ENCODE measurements at regions not wholly inside any gene's neighbourhood (a gene's known extent, or its start where the extent isn't known, plus 50 kb on each side); places are given as distances from the start of the nearest gene placed in this dataset.

GRCh38 chr1:187146388-187146787, 317.6 kb downstream of the PLA2G4A start:
- TF ChIP-seq, protein P1, sequence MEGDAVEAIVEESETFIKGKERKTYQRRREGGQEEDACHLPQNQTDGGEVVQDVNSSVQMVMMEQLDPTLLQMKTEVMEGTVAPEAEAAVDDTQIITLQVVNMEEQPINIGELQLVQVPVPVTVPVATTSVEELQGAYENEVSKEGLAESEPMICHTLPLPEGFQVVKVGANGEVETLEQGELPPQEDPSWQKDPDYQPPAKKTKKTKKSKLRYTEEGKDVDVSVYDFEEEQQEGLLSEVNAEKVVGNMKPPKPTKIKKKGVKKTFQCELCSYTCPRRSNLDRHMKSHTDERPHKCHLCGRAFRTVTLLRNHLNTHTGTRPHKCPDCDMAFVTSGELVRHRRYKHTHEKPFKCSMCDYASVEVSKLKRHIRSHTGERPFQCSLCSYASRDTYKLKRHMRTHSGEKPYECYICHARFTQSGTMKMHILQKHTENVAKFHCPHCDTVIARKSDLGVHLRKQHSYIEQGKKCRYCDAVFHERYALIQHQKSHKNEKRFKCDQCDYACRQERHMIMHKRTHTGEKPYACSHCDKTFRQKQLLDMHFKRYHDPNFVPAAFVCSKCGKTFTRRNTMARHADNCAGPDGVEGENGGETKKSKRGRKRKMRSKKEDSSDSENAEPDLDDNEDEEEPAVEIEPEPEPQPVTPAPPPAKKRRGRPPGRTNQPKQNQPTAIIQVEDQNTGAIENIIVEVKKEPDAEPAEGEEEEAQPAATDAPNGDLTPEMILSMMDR (IDR thresholded peaks at IDR 0.05; ENCODE audit: low read length, missing control alignments), result no peak
- no peak for DNase-seq (ENCODE audit: low read depth)
- no peak overlapping the region for H3K4me3 ChIP-seq (replicated peaks; ENCODE audit: low read depth, low read length)

- TF ChIP-seq, protein P1 (IDR thresholded peaks at IDR 0.05; ENCODE audit: low read length, missing control alignments), result no peak
- DNase-seq (ENCODE audit: low read depth), result no peak
- no peak overlapping the region for H3K4me3 ChIP-seq (replicated peaks; ENCODE audit: low read depth, low read length)
These were observed 322.8 kb downstream of the PLA2G4A start for GRCh38 chr1:187151555-187151954.

GRCh38 chr1:187153047-187153446, 324.3 kb downstream of the PLA2G4A start:
- TF ChIP-seq, protein P1 (IDR thresholded peaks at IDR 0.05; ENCODE audit: low read length, missing control alignments), result no peak
- DNase-seq (ENCODE audit: low read depth), result no peak
- H3K4me3 ChIP-seq (replicated peaks; ENCODE audit: low read depth, low read length), result no peak overlapping the region

- TF ChIP-seq, protein P1 (IDR thresholded peaks at IDR 0.05; ENCODE audit: low read length, missing control alignments), result no peak
- H3K4me3 ChIP-seq (replicated peaks; ENCODE audit: low read depth, low read length), result no peak overlapping the region
These were observed 328.4 kb downstream of the PLA2G4A start for GRCh38 chr1:187157115-187157514.

GRCh38 chr1:187157552-187157951, 328.8 kb downstream of the PLA2G4A start:
- TF ChIP-seq, protein P1 (IDR thresholded peaks at IDR 0.05; ENCODE audit: low read length, missing control alignments), result no peak
- no peak for DNase-seq (ENCODE audit: low read depth)

More at GRCh38 chr1:187157115-187157514, 328.4 kb downstream of the PLA2G4A start:
- DNase-seq (ENCODE audit: low read depth), result no peak

GRCh38 chr1:187167555-187167954, 338.8 kb downstream of the PLA2G4A start:
- no peak overlapping the region for H3K4me3 ChIP-seq (replicated peaks; ENCODE audit: low read depth, low read length)
- TF ChIP-seq, protein P1 (IDR thresholded peaks at IDR 0.05; ENCODE audit: low read length, missing control alignments), result no peak
- no peak for DNase-seq (ENCODE audit: low read depth)

More at GRCh38 chr1:187157552-187157951, 328.8 kb downstream of the PLA2G4A start:
- no peak overlapping the region for H3K4me3 ChIP-seq (replicated peaks; ENCODE audit: low read depth, low read length)

- H3K4me3 ChIP-seq (replicated peaks; ENCODE audit: low read depth, low read length), result no peak overlapping the region
- no peak for DNase-seq (ENCODE audit: low read depth)
- TF ChIP-seq, protein P1 (IDR thresholded peaks at IDR 0.05; ENCODE audit: low read length, missing control alignments), result no peak
These were observed 339.5 kb downstream of the PLA2G4A start for GRCh38 chr1:187168297-187168696.
